ENCODE measurements at regions not wholly inside any gene's neighbourhood (a gene's known extent, or its start where the extent isn't known, plus 50 kb on each side); places are given as distances from the start of the nearest gene placed in this dataset.

GRCh38 chr3:144989807-144990206 is 1018.2 kb downstream of the DIPK2A start:
- TF ChIP-seq POLR2AphosphoS5 (IDR thresholded peaks at IDR 0.05; ENCODE audit: insufficient read depth in 1 of 2, low read depth in 1 of 2): no peak
- no peak for TF ChIP-seq CTCF (IDR thresholded peaks at IDR 0.05)
